Ovary (tissue), 3 donors: ENCODE measurements at regions not wholly inside any gene's neighbourhood (a gene's known extent, or its start where the extent isn't known, plus 50 kb on each side); places are given as distances from the start of the nearest gene placed in this dataset.

Experiments used
- CTCF ChIP-seq, 3 donors: fragments of 450-650 bp in 2 of 3; fragments of 200-600 bp in 1 of 3; IDR thresholded peaks; one replicate each; pipeline versions ENCODE4 v1.5.1 to v1.8.0; 2016 to 2022; ENCODE audit warnings: antibody characterized with exemption in 3 of 3, mild to moderate bottlenecking in 1 of 3
- EP300 ChIP-seq: sonication (generic); formaldehyde crosslinking; IDR thresholded peaks from one replicate; pipeline ENCODE4 v1.6.1; 2017; ENCODE audit warnings: antibody characterized with exemption
- POLR2A ChIP-seq: fragments of 450-650 bp; IDR thresholded peaks from one replicate; pipeline ENCODE4 v1.6.1; 2017; ENCODE audit warnings: antibody characterized with exemption, mild to moderate bottlenecking, moderate library complexity
- donor health status: DM: no; HTN: no; CAD: no.

DNA sequence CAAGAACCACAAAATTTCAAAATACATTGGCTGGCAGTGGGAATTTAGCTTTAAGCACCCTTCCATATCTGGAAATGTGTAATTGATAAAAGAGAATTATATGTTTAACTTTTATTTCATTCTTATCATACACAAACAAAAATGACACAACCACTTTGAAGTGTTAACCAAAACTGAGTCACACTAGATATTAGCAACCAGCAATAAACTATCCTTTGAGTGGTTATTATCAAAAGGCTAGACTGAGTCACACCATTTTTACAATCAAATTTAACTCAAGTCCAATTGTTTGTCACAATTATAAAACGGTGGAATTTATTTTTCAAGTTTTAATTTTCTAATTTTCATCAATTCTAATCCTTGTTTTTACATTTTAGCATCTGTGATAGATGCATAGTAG, 121.7 kb downstream of the LIG4 start:
- TF ChIP-seq CTCF (IDR thresholded peaks at IDR 0.05) (no peak), EP300 (no peak), POLR2A (no peak)
